ENCODE measurements at regions not wholly inside any gene's neighbourhood (a gene's known extent, or its start where the extent isn't known, plus 50 kb on each side); places are given as distances from the start of the nearest gene placed in this dataset.

GRCh38 chrX:5829469-5829868 is 399.2 kb downstream of the NLGN4X start:
- Histone ChIP-seq H3K36me3 (ENCODE audit: control insufficient read depth in 2 of 2, insufficient read depth in 2 of 2, low read length in 1 of 2) (no peaks in the 10 kb centered on the region), H3K27ac (ENCODE audit: low read depth in 2 of 2, low read length in 1 of 2) (no peak overlapping the region), H3K27me3 (ENCODE audit: control insufficient read depth in 1 of 2, insufficient read depth in 2 of 2, low read length in 2 of 2) (no peaks in the 10 kb centered on the region), H3K4me1 (ENCODE audit: control insufficient read depth in 2 of 2, insufficient read depth in 2 of 2, low read length in 1 of 2) (no peaks in the 10 kb centered on the region), H3K4me3 (ENCODE audit: low read depth in 1 of 2, low read length in 2 of 2) (no peak overlapping the region), H3K9me3 (ENCODE audit: control insufficient read depth in 2 of 2, insufficient read depth in 1 of 2, low read depth in 1 of 2, low read length in 1 of 2) (no peaks in the 10 kb centered on the region)
- WGBS, 2 donors, result 56 to 64% methylated on average over 3 of the region's 3 CpGs

GRCh38 chrX:5829060-5829459 is 399.6 kb downstream of the NLGN4X start:
- 68 to 72% methylated on average over 6 of the region's 6 CpGs for WGBS, 2 donors
- H3K4me3 ChIP-seq (ENCODE audit: low read depth in 1 of 2, low read length in 2 of 2), result no peak overlapping the region
- H3K27ac ChIP-seq (ENCODE audit: low read depth in 2 of 2, low read length in 1 of 2), result no peak overlapping the region
- H3K27me3 ChIP-seq (ENCODE audit: control insufficient read depth in 1 of 2, insufficient read depth in 2 of 2, low read length in 2 of 2), result no peaks in the 10 kb centered on the region
- no peaks in the 10 kb centered on the region for H3K36me3 ChIP-seq (ENCODE audit: control insufficient read depth in 2 of 2, insufficient read depth in 2 of 2, low read length in 1 of 2)
- no peaks in the 10 kb centered on the region for H3K9me3 ChIP-seq (ENCODE audit: control insufficient read depth in 2 of 2, insufficient read depth in 1 of 2, low read depth in 1 of 2, low read length in 1 of 2)
- H3K4me1 ChIP-seq (ENCODE audit: control insufficient read depth in 2 of 2, insufficient read depth in 2 of 2, low read length in 1 of 2), result no peaks in the 10 kb centered on the region

- H3K27me3 ChIP-seq (ENCODE audit: control insufficient read depth in 1 of 2, insufficient read depth in 2 of 2, low read length in 2 of 2), result no peaks in the 10 kb centered on the region
- no peaks in the 10 kb centered on the region for H3K9me3 ChIP-seq (ENCODE audit: control insufficient read depth in 2 of 2, insufficient read depth in 1 of 2, low read depth in 1 of 2, low read length in 1 of 2)
- H3K27ac ChIP-seq (ENCODE audit: low read depth in 2 of 2, low read length in 1 of 2), result no peak overlapping the region
- no peaks in the 10 kb centered on the region for H3K4me1 ChIP-seq (ENCODE audit: control insufficient read depth in 2 of 2, insufficient read depth in 2 of 2, low read length in 1 of 2)
- H3K36me3 ChIP-seq (ENCODE audit: control insufficient read depth in 2 of 2, insufficient read depth in 2 of 2, low read length in 1 of 2), result no peaks in the 10 kb centered on the region
- no peak overlapping the region for H3K4me3 ChIP-seq (ENCODE audit: low read depth in 1 of 2, low read length in 2 of 2)
- 51 to 56% methylated on average over 6 of the region's 6 CpGs for WGBS, 2 donors
Measured at GRCh38 chrX:5823903-5824302, 404.8 kb downstream of the NLGN4X start.

- Histone ChIP-seq H3K4me3 (ENCODE audit: low read depth in 1 of 2, low read length in 2 of 2) (no peak overlapping the region), H3K27me3 (ENCODE audit: control insufficient read depth in 1 of 2, insufficient read depth in 2 of 2, low read length in 2 of 2) (no peaks in the 10 kb centered on the region), H3K4me1 (ENCODE audit: control insufficient read depth in 2 of 2, insufficient read depth in 2 of 2, low read length in 1 of 2) (no peaks in the 10 kb centered on the region), H3K36me3 (ENCODE audit: control insufficient read depth in 2 of 2, insufficient read depth in 2 of 2, low read length in 1 of 2) (no peaks in the 10 kb centered on the region), H3K9me3 (ENCODE audit: control insufficient read depth in 2 of 2, insufficient read depth in 1 of 2, low read depth in 1 of 2, low read length in 1 of 2) (peaks cover 0 to 3% of the 10 kb centered on the region in 2 donors), H3K27ac (ENCODE audit: low read depth in 2 of 2, low read length in 1 of 2) (no peak overlapping the region)
- 44 to 48% methylated on average over 8 of the region's 8 CpGs for WGBS, 2 donors
Measured at GRCh38 chrX:5810636-5811035, 418.0 kb downstream of the NLGN4X start.

GRCh38 chrX:5807181-5807580 is 421.5 kb downstream of the NLGN4X start:
- Histone ChIP-seq H3K36me3 (ENCODE audit: control insufficient read depth in 2 of 2, insufficient read depth in 2 of 2, low read length in 1 of 2) (no peaks in the 10 kb centered on the region), H3K4me1 (ENCODE audit: control insufficient read depth in 2 of 2, insufficient read depth in 2 of 2, low read length in 1 of 2) (no peaks in the 10 kb centered on the region), H3K27me3 (ENCODE audit: control insufficient read depth in 1 of 2, insufficient read depth in 2 of 2, low read length in 2 of 2) (no peaks in the 10 kb centered on the region), H3K4me3 (ENCODE audit: low read depth in 1 of 2, low read length in 2 of 2) (no peak overlapping the region), H3K9me3 (ENCODE audit: control insufficient read depth in 2 of 2, insufficient read depth in 1 of 2, low read depth in 1 of 2, low read length in 1 of 2) (peaks cover 0 to 3% of the 10 kb centered on the region in 2 donors), H3K27ac (ENCODE audit: low read depth in 2 of 2, low read length in 1 of 2) (no peak overlapping the region)
- 37 to 63% methylated on average over 2 of the region's 2 CpGs for WGBS, 2 donors

GRCh38 chrX:5802391-5802790 is 426.3 kb downstream of the NLGN4X start:
- Histone ChIP-seq H3K36me3 (ENCODE audit: control insufficient read depth in 2 of 2, insufficient read depth in 2 of 2, low read length in 1 of 2) (no peaks in the 10 kb centered on the region), H3K4me3 (ENCODE audit: low read depth in 1 of 2, low read length in 2 of 2) (no peak overlapping the region), H3K27ac (ENCODE audit: low read depth in 2 of 2, low read length in 1 of 2) (no peak overlapping the region), H3K27me3 (ENCODE audit: control insufficient read depth in 1 of 2, insufficient read depth in 2 of 2, low read length in 2 of 2) (no peaks in the 10 kb centered on the region), H3K4me1 (ENCODE audit: control insufficient read depth in 2 of 2, insufficient read depth in 2 of 2, low read length in 1 of 2) (no peaks in the 10 kb centered on the region), H3K9me3 (ENCODE audit: control insufficient read depth in 2 of 2, insufficient read depth in 1 of 2, low read depth in 1 of 2, low read length in 1 of 2) (peaks cover 0 to 3% of the 10 kb centered on the region in 2 donors)
- 44 to 63% methylated on average over 1 of the region's 1 CpG for WGBS, 2 donors

- Histone ChIP-seq H3K27ac (ENCODE audit: low read depth in 2 of 2, low read length in 1 of 2) (no peak overlapping the region), H3K36me3 (ENCODE audit: control insufficient read depth in 2 of 2, insufficient read depth in 2 of 2, low read length in 1 of 2) (no peaks in the 10 kb centered on the region), H3K4me3 (ENCODE audit: low read depth in 1 of 2, low read length in 2 of 2) (no peak overlapping the region), H3K27me3 (ENCODE audit: control insufficient read depth in 1 of 2, insufficient read depth in 2 of 2, low read length in 2 of 2) (no peaks in the 10 kb centered on the region), H3K9me3 (ENCODE audit: control insufficient read depth in 2 of 2, insufficient read depth in 1 of 2, low read depth in 1 of 2, low read length in 1 of 2) (peaks cover 0 to 2% of the 10 kb centered on the region in 2 donors), H3K4me1 (ENCODE audit: control insufficient read depth in 2 of 2, insufficient read depth in 2 of 2, low read length in 1 of 2) (no peaks in the 10 kb centered on the region)
- WGBS, 2 donors, result 77 to 85% methylated on average over 4 of the region's 4 CpGs
Measured at GRCh38 chrX:5791721-5792120, 436.9 kb downstream of the NLGN4X start.

GRCh38 chrX:5788910-5789309 is 439.8 kb downstream of the NLGN4X start:
- WGBS, 2 donors, result 61 to 70% methylated on average over 4 of the region's 4 CpGs
- Histone ChIP-seq H3K27ac (ENCODE audit: low read depth in 2 of 2, low read length in 1 of 2) (no peak overlapping the region), H3K9me3 (ENCODE audit: control insufficient read depth in 2 of 2, insufficient read depth in 1 of 2, low read depth in 1 of 2, low read length in 1 of 2) (peaks cover 0 to 2% of the 10 kb centered on the region in 2 donors), H3K27me3 (ENCODE audit: control insufficient read depth in 1 of 2, insufficient read depth in 2 of 2, low read length in 2 of 2) (no peaks in the 10 kb centered on the region), H3K4me1 (ENCODE audit: control insufficient read depth in 2 of 2, insufficient read depth in 2 of 2, low read length in 1 of 2) (no peaks in the 10 kb centered on the region), H3K4me3 (ENCODE audit: low read depth in 1 of 2, low read length in 2 of 2) (no peak overlapping the region), H3K36me3 (ENCODE audit: control insufficient read depth in 2 of 2, insufficient read depth in 2 of 2, low read length in 1 of 2) (no peaks in the 10 kb centered on the region)

- Histone ChIP-seq H3K9me3 (ENCODE audit: control insufficient read depth in 2 of 2, insufficient read depth in 1 of 2, low read depth in 1 of 2, low read length in 1 of 2) (no peaks in the 10 kb centered on the region), H3K27me3 (ENCODE audit: control insufficient read depth in 1 of 2, insufficient read depth in 2 of 2, low read length in 2 of 2) (no peaks in the 10 kb centered on the region), H3K27ac (ENCODE audit: low read depth in 2 of 2, low read length in 1 of 2) (no peak overlapping the region), H3K4me1 (ENCODE audit: control insufficient read depth in 2 of 2, insufficient read depth in 2 of 2, low read length in 1 of 2) (no peaks in the 10 kb centered on the region), H3K4me3 (ENCODE audit: low read depth in 1 of 2, low read length in 2 of 2) (no peak overlapping the region), H3K36me3 (ENCODE audit: control insufficient read depth in 2 of 2, insufficient read depth in 2 of 2, low read length in 1 of 2) (no peaks in the 10 kb centered on the region)
- 54 to 56% methylated on average over 2 of the region's 2 CpGs for WGBS, 2 donors
Measured at GRCh38 chrX:5780821-5781220, 447.8 kb downstream of the NLGN4X start.

- no peaks in the 10 kb centered on the region for H3K36me3 ChIP-seq (ENCODE audit: control insufficient read depth in 2 of 2, insufficient read depth in 2 of 2, low read length in 1 of 2)
- no peaks in the 10 kb centered on the region for H3K27me3 ChIP-seq (ENCODE audit: control insufficient read depth in 1 of 2, insufficient read depth in 2 of 2, low read length in 2 of 2)
- whole genome bisulfite sequencing, 2 donors, result 60 to 63% methylated on average over 5 of the region's 5 CpGs
- H3K9me3 ChIP-seq (ENCODE audit: control insufficient read depth in 2 of 2, insufficient read depth in 1 of 2, low read depth in 1 of 2, low read length in 1 of 2), result no peaks in the 10 kb centered on the region
- H3K4me3 ChIP-seq (ENCODE audit: low read depth in 1 of 2, low read length in 2 of 2), result no peak overlapping the region
- H3K4me1 ChIP-seq (ENCODE audit: control insufficient read depth in 2 of 2, insufficient read depth in 2 of 2, low read length in 1 of 2), result no peaks in the 10 kb centered on the region
- no peak overlapping the region for H3K27ac ChIP-seq (ENCODE audit: low read depth in 2 of 2, low read length in 1 of 2)
Measured at GRCh38 chrX:5775846-5776430, 452.7 kb downstream of the NLGN4X start.

Data from esophagus (tissue), 2 donors.